ENCODE measurements at regions not wholly inside any gene's neighbourhood (a gene's known extent, or its start where the extent isn't known, plus 50 kb on each side); places are given as distances from the start of the nearest gene placed in this dataset.

GRCh38 chr14:42174357-42174756, 567.7 kb downstream of the LRFN5 start:
- TF ChIP-seq CTCF (conservative IDR thresholded peaks at IDR 0.05; ENCODE audit: low read depth, low read length): no peak
- no peak for TF ChIP-seq RAD21 (IDR thresholded peaks at IDR 0.05; ENCODE audit: low read length)
- no peak for TF ChIP-seq FOS (IDR thresholded peaks at IDR 0.05; ENCODE audit: low read depth, low read length)
- TF ChIP-seq, protein P1, sequence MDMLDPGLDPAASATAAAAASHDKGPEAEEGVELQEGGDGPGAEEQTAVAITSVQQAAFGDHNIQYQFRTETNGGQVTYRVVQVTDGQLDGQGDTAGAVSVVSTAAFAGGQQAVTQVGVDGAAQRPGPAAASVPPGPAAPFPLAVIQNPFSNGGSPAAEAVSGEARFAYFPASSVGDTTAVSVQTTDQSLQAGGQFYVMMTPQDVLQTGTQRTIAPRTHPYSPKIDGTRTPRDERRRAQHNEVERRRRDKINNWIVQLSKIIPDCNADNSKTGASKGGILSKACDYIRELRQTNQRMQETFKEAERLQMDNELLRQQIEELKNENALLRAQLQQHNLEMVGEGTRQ (IDR thresholded peaks at IDR 0.05; ENCODE audit: low read depth, low read length): no peak
- TF ChIP-seq POLR2A (IDR thresholded peaks at IDR 0.05; ENCODE audit: low read depth, low read length): no peak
- TF ChIP-seq ELK1 (IDR thresholded peaks at IDR 0.05; ENCODE audit: borderline replicate concordance, low read depth, low read length): no peak
- no peak for TF ChIP-seq CEBPB (IDR thresholded peaks at IDR 0.05; ENCODE audit: low read depth, low read length)
- no peak for TF ChIP-seq RCOR1 (IDR thresholded peaks at IDR 0.05; ENCODE audit: insufficient replicate concordance, low read length)
- TF ChIP-seq SMC3 (IDR thresholded peaks at IDR 0.05; ENCODE audit: low read depth, low read length): no peak
